Right atrium auricular region (tissue), 2 donors: ENCODE measurements at regions not wholly inside any gene's neighbourhood (a gene's known extent, or its start where the extent isn't known, plus 50 kb on each side); places are given as distances from the start of the nearest gene placed in this dataset.

Experiments
- DNase-seq: peaks from one replicate; pipeline ENCODE4 v3.0.0-alpha.2; 2019; ENCODE audit warnings: low spot score
- H3K27ac ChIP-seq, 2 donors: fragments of 200-600 bp; sonication (generic); 1 replicate in 1 of 2; 2 replicates in 1 of 2; pipeline ENCODE4 v1.5.1; 2016 to 2019
- H3K27me3 ChIP-seq, 2 donors: fragments of 200-600 bp; sonication (generic); one replicate each; pipeline versions ENCODE4 v1.5.1 to v1.6.0; 2017 to 2019
- H3K36me3 ChIP-seq: fragments of 200-600 bp; sonication (generic); one replicate; pipeline ENCODE4 v1.5.1; 2016
- H3K4me1 ChIP-seq, 2 donors: fragments of 200-600 bp; sonication (generic); one replicate each; pipeline versions ENCODE4 v1.5.1 to v1.6.0; 2017 to 2019
- H3K4me3 ChIP-seq, 2 donors: fragments of 200-600 bp; sonication (generic); 1 replicate in 1 of 2; 2 replicates in 1 of 2; pipeline ENCODE4 v1.5.1; 2017 to 2019; ENCODE audit warnings: mild to moderate bottlenecking in 1 of 2, moderate library complexity in 1 of 2
- H3K9me3 ChIP-seq, 2 donors: fragments of 200-600 bp; sonication (generic); one replicate each; pipeline ENCODE4 v1.5.1; 2019
- TF ChIP-seq, protein P1 (sequence below), 2 donors: fragments of 200-600 bp; sonication (generic); IDR thresholded peaks; one replicate each; pipeline ENCODE4 v1.5.1; 2019; ENCODE audit warnings: antibody characterized with exemption in 2 of 2

DNA sequence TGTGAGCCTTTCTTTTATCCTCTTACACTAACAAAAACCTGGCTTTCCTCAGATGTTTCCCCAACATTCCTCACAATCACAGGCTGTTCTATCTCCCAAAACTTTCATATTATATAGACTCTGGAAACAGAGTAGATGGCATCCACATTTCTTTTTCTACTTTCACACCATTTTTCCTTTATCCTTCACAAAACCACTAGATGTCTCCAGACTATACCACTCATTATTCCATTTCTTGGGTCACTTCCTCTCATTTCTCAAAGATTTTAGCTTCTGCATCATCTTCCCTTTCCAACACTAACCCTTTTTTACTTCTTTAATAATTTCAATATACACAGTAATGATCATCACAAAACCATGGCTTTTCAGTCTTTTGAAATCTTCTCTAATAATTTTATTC lies 286.0 kb upstream of the DEPDC1 start:
- Histone ChIP-seq H3K27me3 (no peaks in the 10 kb centered on the region), H3K4me3 (no peak overlapping the region), H3K9me3 (peaks cover 0 to 5% of the 10 kb centered on the region in 2 donors), H3K27ac (no peak overlapping the region), H3K36me3 (no peaks in the 10 kb centered on the region), H3K4me1 (no peaks in the 10 kb centered on the region)
- DNase-seq = no peak
- TF ChIP-seq, protein P1, sequence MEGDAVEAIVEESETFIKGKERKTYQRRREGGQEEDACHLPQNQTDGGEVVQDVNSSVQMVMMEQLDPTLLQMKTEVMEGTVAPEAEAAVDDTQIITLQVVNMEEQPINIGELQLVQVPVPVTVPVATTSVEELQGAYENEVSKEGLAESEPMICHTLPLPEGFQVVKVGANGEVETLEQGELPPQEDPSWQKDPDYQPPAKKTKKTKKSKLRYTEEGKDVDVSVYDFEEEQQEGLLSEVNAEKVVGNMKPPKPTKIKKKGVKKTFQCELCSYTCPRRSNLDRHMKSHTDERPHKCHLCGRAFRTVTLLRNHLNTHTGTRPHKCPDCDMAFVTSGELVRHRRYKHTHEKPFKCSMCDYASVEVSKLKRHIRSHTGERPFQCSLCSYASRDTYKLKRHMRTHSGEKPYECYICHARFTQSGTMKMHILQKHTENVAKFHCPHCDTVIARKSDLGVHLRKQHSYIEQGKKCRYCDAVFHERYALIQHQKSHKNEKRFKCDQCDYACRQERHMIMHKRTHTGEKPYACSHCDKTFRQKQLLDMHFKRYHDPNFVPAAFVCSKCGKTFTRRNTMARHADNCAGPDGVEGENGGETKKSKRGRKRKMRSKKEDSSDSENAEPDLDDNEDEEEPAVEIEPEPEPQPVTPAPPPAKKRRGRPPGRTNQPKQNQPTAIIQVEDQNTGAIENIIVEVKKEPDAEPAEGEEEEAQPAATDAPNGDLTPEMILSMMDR (IDR thresholded peaks at IDR 0.05) = peak in 1 of 2 donors; percentile 12

DNA sequence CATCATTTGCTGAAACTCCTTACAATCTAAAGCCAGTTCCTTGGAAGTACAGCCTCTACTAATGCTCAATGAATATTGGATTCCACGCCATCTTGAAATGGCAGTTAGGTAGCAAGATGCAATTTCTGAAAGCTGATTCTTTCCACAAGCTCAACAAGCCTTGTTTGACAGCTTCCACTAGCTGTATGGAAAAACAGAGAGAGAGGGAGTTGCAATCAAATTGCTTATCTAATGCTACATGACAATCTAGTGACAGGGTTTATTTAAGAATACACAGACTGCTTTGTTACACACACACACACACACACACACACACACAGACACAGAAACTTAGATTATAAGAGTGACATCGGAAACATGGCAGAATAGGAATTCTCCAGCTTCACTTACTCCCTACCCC lies 288.4 kb upstream of the DEPDC1 start:
- Histone ChIP-seq H3K4me1 (no peaks in the 10 kb centered on the region), H3K4me3 (no peak overlapping the region), H3K27ac (no peak overlapping the region), H3K36me3 (no peaks in the 10 kb centered on the region), H3K9me3 (peaks cover 0 to 4% of the 10 kb centered on the region in 2 donors), H3K27me3 (no peaks in the 10 kb centered on the region)
- no peak for DNase-seq
- TF ChIP-seq, protein P1 (IDR thresholded peaks at IDR 0.05) = no peak

DNA sequence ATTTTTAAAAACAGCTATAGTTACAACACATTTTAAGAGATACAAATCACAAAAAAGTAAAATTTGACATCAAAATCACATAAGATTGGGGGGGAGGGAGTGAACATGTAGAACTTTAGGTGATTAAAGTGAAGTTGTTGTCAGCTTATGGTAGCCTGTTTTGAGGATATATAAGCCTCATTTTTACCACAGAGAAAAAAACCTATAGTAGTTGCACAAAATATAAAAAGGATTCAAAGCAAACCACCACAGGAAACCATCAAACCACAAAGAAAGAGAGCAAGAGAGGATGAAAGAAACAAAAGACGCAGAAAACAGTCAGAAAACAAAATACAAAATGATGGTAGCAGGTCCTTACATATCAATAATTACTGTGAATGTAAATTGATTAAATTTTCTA lies 291.9 kb upstream of the DEPDC1 start:
- Histone ChIP-seq H3K36me3 (no peaks in the 10 kb centered on the region), H3K9me3 (no peaks in the 10 kb centered on the region), H3K27me3 (no peaks in the 10 kb centered on the region), H3K27ac (no peak overlapping the region), H3K4me3 (no peak overlapping the region), H3K4me1 (no peaks in the 10 kb centered on the region)
- TF ChIP-seq, protein P1 (IDR thresholded peaks at IDR 0.05) = no peak
- DNase-seq = no peak

GRCh38 chr1:68791800-68792199 lies 294.9 kb upstream of the DEPDC1 start:
- no peaks in the 10 kb centered on the region for H3K27me3 ChIP-seq
- H3K27ac ChIP-seq = no peak overlapping the region
- no peak for DNase-seq
- no peaks in the 10 kb centered on the region for H3K4me1 ChIP-seq
- no peak overlapping the region for H3K4me3 ChIP-seq
- no peaks in the 10 kb centered on the region for H3K36me3 ChIP-seq
- TF ChIP-seq, protein P1 (IDR thresholded peaks at IDR 0.05) = no peak
- H3K9me3 ChIP-seq = no peaks in the 10 kb centered on the region

- Histone ChIP-seq H3K36me3 (no peaks in the 10 kb centered on the region), H3K27ac (no peak overlapping the region), H3K27me3 (no peaks in the 10 kb centered on the region), H3K9me3 (no peaks in the 10 kb centered on the region), H3K4me3 (no peak overlapping the region), H3K4me1 (no peaks in the 10 kb centered on the region)
- TF ChIP-seq, protein P1 (IDR thresholded peaks at IDR 0.05) = no peak
- no peak for DNase-seq
These were observed 299.1 kb upstream of the DEPDC1 start for GRCh38 chr1:68795956-68796355.

DNA sequence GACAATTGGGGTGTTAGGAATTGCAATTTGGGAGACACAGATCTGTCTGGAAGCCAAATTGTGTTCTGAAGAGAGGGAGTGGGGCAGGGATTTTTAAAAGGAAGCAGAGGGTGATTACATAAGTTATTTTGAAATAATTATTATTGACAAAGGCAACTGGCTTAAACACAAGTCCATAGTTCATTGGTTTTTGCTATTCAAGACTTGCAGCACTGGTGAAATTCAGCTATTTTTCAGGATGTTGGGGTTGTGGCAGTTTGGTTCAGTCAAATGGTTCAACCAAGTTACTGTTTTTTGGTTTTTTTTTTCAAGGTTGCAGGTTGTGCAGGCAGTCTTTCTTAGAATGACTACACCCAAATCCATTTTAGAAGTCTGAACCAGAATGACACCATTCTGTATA lies 300.0 kb upstream of the DEPDC1 start:
- Histone ChIP-seq H3K27ac (no peak overlapping the region), H3K27me3 (no peaks in the 10 kb centered on the region), H3K9me3 (no peaks in the 10 kb centered on the region), H3K4me1 (no peaks in the 10 kb centered on the region), H3K4me3 (no peak overlapping the region), H3K36me3 (no peaks in the 10 kb centered on the region)
- DNase-seq = no peak
- TF ChIP-seq, protein P1 (IDR thresholded peaks at IDR 0.05) = no peak
